ENCODE measurements at regions not wholly inside any gene's neighbourhood (a gene's known extent, or its start where the extent isn't known, plus 50 kb on each side); places are given as distances from the start of the nearest gene placed in this dataset. TPM values are rescaled to one million over a fixed set of nuclear protein-coding genes. Genes with fewer than 3 reads are reported as not detected.

DNA sequence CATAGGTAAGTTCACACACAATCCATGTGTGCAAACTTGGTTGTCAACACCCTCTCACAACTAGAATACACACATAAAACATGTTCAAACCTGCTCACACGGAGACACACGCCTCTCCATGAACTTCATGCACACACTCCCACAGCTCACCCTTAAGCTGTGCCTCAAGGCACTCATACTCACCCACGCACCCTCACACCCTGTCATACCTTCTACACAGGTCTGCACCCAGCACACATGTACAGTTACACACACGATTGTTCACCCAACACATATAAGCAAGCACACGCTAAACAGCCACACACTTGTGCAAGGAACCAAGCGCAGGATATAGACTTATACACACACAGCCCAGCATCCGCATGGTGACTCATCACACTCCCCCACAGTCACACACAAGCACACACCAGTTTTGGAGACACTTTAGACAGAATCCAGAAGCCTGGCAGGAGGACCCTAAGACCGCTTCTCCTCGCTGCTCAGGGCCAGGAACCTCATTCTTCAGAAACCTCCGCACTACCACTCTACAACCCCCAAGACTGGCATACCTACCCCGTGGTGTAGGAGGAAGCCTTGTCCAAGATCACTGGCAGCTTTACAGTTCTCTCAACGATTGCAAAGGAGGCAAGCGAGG is 58.7 kb upstream of the ZC3H12A start:
- no peak for DNase-seq (ENCODE audit: low spot score, unreplicated experiment)
- TF ChIP-seq, protein P1, sequence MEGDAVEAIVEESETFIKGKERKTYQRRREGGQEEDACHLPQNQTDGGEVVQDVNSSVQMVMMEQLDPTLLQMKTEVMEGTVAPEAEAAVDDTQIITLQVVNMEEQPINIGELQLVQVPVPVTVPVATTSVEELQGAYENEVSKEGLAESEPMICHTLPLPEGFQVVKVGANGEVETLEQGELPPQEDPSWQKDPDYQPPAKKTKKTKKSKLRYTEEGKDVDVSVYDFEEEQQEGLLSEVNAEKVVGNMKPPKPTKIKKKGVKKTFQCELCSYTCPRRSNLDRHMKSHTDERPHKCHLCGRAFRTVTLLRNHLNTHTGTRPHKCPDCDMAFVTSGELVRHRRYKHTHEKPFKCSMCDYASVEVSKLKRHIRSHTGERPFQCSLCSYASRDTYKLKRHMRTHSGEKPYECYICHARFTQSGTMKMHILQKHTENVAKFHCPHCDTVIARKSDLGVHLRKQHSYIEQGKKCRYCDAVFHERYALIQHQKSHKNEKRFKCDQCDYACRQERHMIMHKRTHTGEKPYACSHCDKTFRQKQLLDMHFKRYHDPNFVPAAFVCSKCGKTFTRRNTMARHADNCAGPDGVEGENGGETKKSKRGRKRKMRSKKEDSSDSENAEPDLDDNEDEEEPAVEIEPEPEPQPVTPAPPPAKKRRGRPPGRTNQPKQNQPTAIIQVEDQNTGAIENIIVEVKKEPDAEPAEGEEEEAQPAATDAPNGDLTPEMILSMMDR (IDR thresholded peaks at IDR 0.05; ENCODE audit: unreplicated experiment), result no peak
- Mint-ChIP-seq H3K9me3 (ENCODE audit: low read depth) (peaks cover 6% of the 10 kb centered on the region), H3K4me3 (ENCODE audit: low read depth) (no peak overlapping the region), H3K27me3 (peaks cover 15% of the 10 kb centered on the region), H3K4me1 (ENCODE audit: low read depth) (no peaks in the 10 kb centered on the region), H3K27ac (no peak overlapping the region), H3K36me3 (ENCODE audit: insufficient read depth) (no peaks in the 10 kb centered on the region)

GRCh38 chr1:37420456-37420855 is 53.9 kb upstream of the ZC3H12A start:
- Mint-ChIP-seq H3K4me1 (ENCODE audit: low read depth) (no peaks in the 10 kb centered on the region), H3K27me3 (peaks cover 24% of the 10 kb centered on the region), H3K9me3 (ENCODE audit: low read depth) (peaks cover 4% of the 10 kb centered on the region), H3K27ac (no peak overlapping the region), H3K36me3 (ENCODE audit: insufficient read depth) (no peaks in the 10 kb centered on the region), H3K4me3 (ENCODE audit: low read depth) (no peak overlapping the region)
- TF ChIP-seq, protein P1 (IDR thresholded peaks at IDR 0.05; ENCODE audit: unreplicated experiment), result no peak
- no peak for DNase-seq (ENCODE audit: low spot score, unreplicated experiment)

- H3K4me1 Mint-ChIP-seq (ENCODE audit: low read depth), result no peaks in the 10 kb centered on the region
- TF ChIP-seq, protein P1 (IDR thresholded peaks at IDR 0.05; ENCODE audit: unreplicated experiment), result no peak
- no peak overlapping the region for H3K27ac Mint-ChIP-seq
- peaks cover 33% of the 10 kb centered on the region for H3K27me3 Mint-ChIP-seq
- no peak overlapping the region for H3K4me3 Mint-ChIP-seq (ENCODE audit: low read depth)
- H3K36me3 Mint-ChIP-seq (ENCODE audit: insufficient read depth), result no peaks in the 10 kb centered on the region
- no peak for DNase-seq (ENCODE audit: low spot score, unreplicated experiment)
- no peaks in the 10 kb centered on the region for H3K9me3 Mint-ChIP-seq (ENCODE audit: low read depth)
Measured at GRCh38 chr1:37423810-37424209, 50.6 kb upstream of the ZC3H12A start.

- Mint-ChIP-seq H3K4me1 (ENCODE audit: low read depth) (no peaks in the 10 kb centered on the region), H3K9me3 (ENCODE audit: low read depth) (no peaks in the 10 kb centered on the region), H3K36me3 (ENCODE audit: insufficient read depth) (no peaks in the 10 kb centered on the region), H3K27me3 (peaks cover 35% of the 10 kb centered on the region), H3K27ac (no peak overlapping the region), H3K4me3 (ENCODE audit: low read depth) (no peak overlapping the region)
- TF ChIP-seq, protein P1 (IDR thresholded peaks at IDR 0.05; ENCODE audit: unreplicated experiment), result no peak
- DNase-seq (ENCODE audit: low spot score, unreplicated experiment), result no peak
Measured at GRCh38 chr1:37424523-37424922, 49.9 kb upstream of the ZC3H12A start.

Small RNA genes lying in the stretch of these regions (microRNA-seq; reads per million reads assigned to microRNA genes)
- not detected for gene MIR4255 (ENCODE audit: borderline number of aligned reads, unreplicated experiment)
